MM.1S (cell line): ENCODE measurements at regions not wholly inside any gene's neighbourhood (a gene's known extent, or its start where the extent isn't known, plus 50 kb on each side); places are given as distances from the start of the nearest gene placed in this dataset.

ENCODE experiments used
- CTCF ChIP-seq: fragments of 300-600 bp; sonication (generic); IDR thresholded peaks from 2 replicates; pipeline ENCODE4 v1.5.1; 2016; ENCODE audit warnings: antibody characterized with exemption, low read length, mixed read lengths
- EZH2phosphoT487 ChIP-seq: fragments of 300-600 bp; sonication (generic); IDR thresholded peaks from 2 replicates; pipeline ENCODE4 v1.6.1; 2018; ENCODE audit warnings: antibody characterized with exemption, low read length

- no peak for TF ChIP-seq CTCF
- TF ChIP-seq EZH2phosphoT487 = no peak
Measured at GRCh38 chr13:22024381-22024994, 353.6 kb downstream of the FGF9 start.
